H9 (cell line): ENCODE measurements at regions not wholly inside any gene's neighbourhood (a gene's known extent, or its start where the extent isn't known, plus 50 kb on each side); places are given as distances from the start of the nearest gene placed in this dataset.
"Not testable (repeated sequence)": the region's sequence is repeated elsewhere in the genome, so short reads cannot be mapped to it uniquely, and the experiment has no call there.

Experiments used
- DNase-seq: peaks from one replicate; pipeline ENCODE4 v3.0.0-alpha.2; 2017
- H2AFZ ChIP-seq: one replicate; pipeline ENCODE4 v1.6.1; 2013; ENCODE audit warnings: mild to moderate bottlenecking, low read length, control low read depth, moderate library complexity
- H2AK5ac ChIP-seq: 2 replicates; pipeline ENCODE4 v1.6.1; 2013; ENCODE audit warnings: low read length, control low read depth, mixed read lengths; ENCODE audit not compliant: insufficient read length
- H2BK120ac ChIP-seq: one replicate; pipeline ENCODE4 v1.6.1; 2013; ENCODE audit warnings: low read depth, mild to moderate bottlenecking, low read length, control low read depth, inconsistent platforms; ENCODE audit not compliant: poor library complexity, severe bottlenecking
- H2BK12ac ChIP-seq: 2 replicates; pipeline ENCODE4 v1.6.1; 2013; ENCODE audit warnings: low read length, control low read depth, mixed read lengths, low read depth; ENCODE audit not compliant: insufficient read length
- H2BK15ac ChIP-seq: 2 replicates; pipeline ENCODE4 v1.6.1; 2013; ENCODE audit warnings: low read depth, low read length, control low read depth
- H2BK20ac ChIP-seq: one replicate; pipeline ENCODE4 v1.6.1; 2013; ENCODE audit warnings: low read depth, mild to moderate bottlenecking, low read length, control low read depth, inconsistent platforms; ENCODE audit not compliant: poor library complexity, severe bottlenecking
- H2BK5ac ChIP-seq: 2 replicates; pipeline ENCODE4 v1.6.1; 2013; ENCODE audit warnings: low read length, control low read depth, mixed read lengths; ENCODE audit not compliant: insufficient read length
- H3K14ac ChIP-seq: 2 replicates; pipeline ENCODE4 v1.6.1; 2013; ENCODE audit warnings: low read length, control low read depth; ENCODE audit not compliant: insufficient read depth
- H3K18ac ChIP-seq: 2 replicates; pipeline ENCODE4 v1.6.1; 2013; ENCODE audit warnings: low read depth, mild to moderate bottlenecking, mixed read lengths, low read length, control low read depth; ENCODE audit not compliant: insufficient read length
- H3K23ac ChIP-seq: 2 replicates; pipeline ENCODE4 v1.6.1; 2013; ENCODE audit warnings: low read length, control low read depth, mixed read lengths, low read depth; ENCODE audit not compliant: insufficient read length
- H3K23me2 ChIP-seq: 2 replicates; pipeline ENCODE4 v1.6.1; 2013; ENCODE audit warnings: low read depth, mild to moderate bottlenecking, mixed read lengths, low read length, control low read depth; ENCODE audit not compliant: insufficient read length, poor library complexity, severe bottlenecking
- H3K27ac ChIP-seq: 2 replicates; pipeline ENCODE4 v1.5.1; 2013; ENCODE audit warnings: low read length, control low read depth, mixed read lengths, low read depth; ENCODE audit not compliant: insufficient read length
- H3K27me3 ChIP-seq: 2 replicates; pipeline ENCODE4 v1.6.1; 2013; ENCODE audit warnings: low read length, control low read depth, inconsistent platforms; ENCODE audit not compliant: insufficient read depth
- H3K4ac ChIP-seq: 2 replicates; pipeline ENCODE4 v1.6.1; 2013; ENCODE audit warnings: low read depth, mild to moderate bottlenecking, control low read depth, inconsistent platforms, low read length, moderate library complexity
- H3K4me1 ChIP-seq: 2 replicates; pipeline ENCODE4 v1.6.1; 2013; ENCODE audit warnings: low read length, control low read depth, inconsistent platforms; ENCODE audit not compliant: insufficient read depth
- H3K4me2 ChIP-seq: 2 replicates; pipeline ENCODE4 v1.6.1; 2013; ENCODE audit warnings: low read length, control low read depth, mixed read lengths; ENCODE audit not compliant: insufficient read length, insufficient read depth
- H3K56ac ChIP-seq: 2 replicates; pipeline ENCODE4 v1.6.1; 2013; ENCODE audit warnings: low read depth, mild to moderate bottlenecking, mixed read lengths, low read length, control low read depth; ENCODE audit not compliant: insufficient read length
- H3K79me1 ChIP-seq: 2 replicates; pipeline ENCODE4 v1.6.1; 2013; ENCODE audit warnings: low read depth, mild to moderate bottlenecking, moderate library complexity, low read length, control low read depth, inconsistent platforms; ENCODE audit not compliant: insufficient read depth, poor library complexity, severe bottlenecking
- H3K79me2 ChIP-seq: 2 replicates; pipeline ENCODE4 v1.6.1; 2013; ENCODE audit warnings: low read length, control low read depth, inconsistent platforms; ENCODE audit not compliant: insufficient read depth
- H3K9ac ChIP-seq: 2 replicates; pipeline ENCODE4 v1.6.1; 2013; ENCODE audit warnings: low read length, control low read depth, mixed read lengths; ENCODE audit not compliant: insufficient read length; ENCODE audit errors: extremely low read depth
- H3K9me3 ChIP-seq: one replicate; pipeline ENCODE4 v1.6.1; 2013; ENCODE audit warnings: low read depth, low read length, inconsistent platforms; ENCODE audit not compliant: control insufficient read depth
- H3T11ph ChIP-seq: one replicate; pipeline ENCODE4 v1.6.1; 2013; ENCODE audit warnings: mild to moderate bottlenecking, low read length, control low read depth, inconsistent platforms
- H4K20me1 ChIP-seq: one replicate; pipeline ENCODE4 v1.6.1; 2013; ENCODE audit not compliant: control insufficient read depth, insufficient read length, insufficient read depth
- H4K5ac ChIP-seq: 2 replicates; pipeline ENCODE4 v1.6.1; 2013; ENCODE audit warnings: low read depth, mild to moderate bottlenecking, mixed read lengths, low read length, control low read depth; ENCODE audit not compliant: insufficient read length
- H4K8ac ChIP-seq: replicated peaks from 2 replicates; pipeline ENCODE4 v1.6.1; 2013; ENCODE audit warnings: low read length, control low read depth, mixed read lengths, low read depth; ENCODE audit not compliant: insufficient read length
- H4K91ac ChIP-seq: 2 replicates; pipeline ENCODE4 v1.6.1; 2013; ENCODE audit warnings: low read depth, mild to moderate bottlenecking, moderate library complexity, mixed read lengths, low read length, control low read depth; ENCODE audit not compliant: insufficient read length
- H3K27ac Mint-ChIP-seq, 3 experiments: 2 replicates in 2 of 3; 3 replicates in 1 of 3; pipeline ENCODE4 v1.8.0; 2020 to 2021; ENCODE audit warnings: mixed read lengths in 3 of 3, mild to moderate bottlenecking in 1 of 3, moderate library complexity in 1 of 3
- H3K27me3 Mint-ChIP-seq: 2 replicates; pipeline ENCODE4 v1.8.0; 2021; ENCODE audit warnings: low read depth, mild to moderate bottlenecking, moderate library complexity, mixed read lengths
- H3K36me3 Mint-ChIP-seq, 3 experiments: 2 replicates in 2 of 3; 3 replicates in 1 of 3; pipeline ENCODE4 v1.8.0; 2020 to 2021; ENCODE audit warnings: low read depth in 3 of 3, mixed read lengths in 3 of 3; ENCODE audit not compliant: insufficient read depth in 1 of 3
- H3K4me1 Mint-ChIP-seq, 2 experiments: 2 replicates each; pipeline ENCODE4 v1.8.0; 2020; ENCODE audit warnings: mixed read lengths in 2 of 2
- H3K4me3 Mint-ChIP-seq, 2 experiments: 2 replicates in 1 of 2; 3 replicates in 1 of 2; pipeline ENCODE4 v1.8.0; 2020 to 2021; ENCODE audit warnings: mild to moderate bottlenecking in 2 of 2, mixed read lengths in 2 of 2, moderate library complexity in 1 of 2
- H3K9me3 Mint-ChIP-seq, 2 experiments: 2 replicates in 1 of 2; 3 replicates in 1 of 2; pipeline ENCODE4 v1.8.0; 2020; ENCODE audit warnings: mild to moderate bottlenecking in 2 of 2, mixed read lengths in 2 of 2, moderate library complexity in 1 of 2
- WGBS: extraction: QIAGEN DNeasy Blood & Tissue Kit; methylation state at CpG from one replicate; pipeline ENCODE4 v1.1.7; 2013; ENCODE audit warnings: missing lambda C conversion rate, low lambda C conversion rate, mixed read lengths; ENCODE audit not compliant: insufficient read length; ENCODE audit errors: extremely low coverage; 5-methylcytosine and 5-hydroxymethylcytosine counted together
- TF ChIP-seq, protein P1 (sequence below): fragments of 200-600 bp; sonication (generic); conservative IDR thresholded peaks from 3 replicates; pipeline ENCODE4 v1.8.0; 2021; ENCODE audit warnings: antibody characterized with exemption, mild to moderate bottlenecking

DNA sequence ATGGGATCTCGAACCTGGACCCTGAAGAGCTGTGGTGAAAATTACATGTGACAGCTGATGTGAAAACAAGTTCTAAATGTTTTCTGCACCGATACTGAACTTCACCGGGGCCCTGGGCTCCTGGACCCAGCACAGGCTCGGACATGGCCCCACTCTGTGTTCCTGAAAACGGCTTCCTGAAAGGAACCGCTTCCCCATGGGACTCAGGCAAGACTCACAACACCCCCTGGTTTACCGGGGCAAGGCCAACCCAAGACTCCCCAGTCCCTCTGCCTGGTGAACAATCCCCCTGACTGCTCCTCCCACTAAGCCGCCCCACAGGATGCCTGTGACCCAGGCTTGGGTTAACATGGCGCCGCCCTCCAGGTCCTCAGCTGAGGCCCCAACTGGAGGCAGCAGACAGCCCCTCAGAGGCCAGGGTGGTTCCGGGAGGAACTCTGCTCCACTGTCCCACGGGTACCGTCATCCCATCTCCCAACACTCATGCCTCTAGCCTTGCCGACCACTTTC, 124.5 kb upstream of the FOXD4L5 start:
- Histone ChIP-seq H3K79me2 (no peaks in the 10 kb centered on the region), H3K27ac (no peak overlapping the region), H2AFZ (no peak overlapping the region), H3K9ac (no peak overlapping the region), H3K79me1 (no peaks in the 10 kb centered on the region), H3K4ac (no peak overlapping the region), H3K23me2 (no peaks in the 10 kb centered on the region), H3K56ac (no peak overlapping the region), H2BK15ac (no peak overlapping the region), H3K9me3 (peaks cover 92% of the 10 kb centered on the region), H3K14ac (no peak overlapping the region), H3T11ph (no peak overlapping the region), H3K18ac (no peak overlapping the region), H4K91ac (no peak overlapping the region), H2BK20ac (no peak overlapping the region), H2BK12ac (no peak overlapping the region), H3K4me2 (no peak overlapping the region), H2AK5ac (no peak overlapping the region), H3K23ac (no peak overlapping the region), H2BK5ac (no peak overlapping the region), H4K8ac (no peak overlapping the region), H4K5ac (no peak overlapping the region), H3K4me1 (no peaks in the 10 kb centered on the region), H4K20me1 (no peaks in the 10 kb centered on the region), H3K27me3 (no peaks in the 10 kb centered on the region), H2BK120ac (no peak overlapping the region)
- Mint-ChIP-seq H3K4me3 (no peak overlapping the region), H3K27ac (no peak overlapping the region), H3K4me1 (no peaks in the 10 kb centered on the region), H3K27me3 (peaks cover 5% of the 10 kb centered on the region), H3K9me3 (peaks cover 84 to 93% of the 10 kb centered on the region in 2 experiments), H3K36me3 (peaks cover 16 to 49% (median 30%) of the 10 kb centered on the region in 3 experiments)
- DNase-seq, result no peak
- WGBS, result no CpG with 5 or more reads among the region's 14 CpGs
- TF ChIP-seq, protein P1, sequence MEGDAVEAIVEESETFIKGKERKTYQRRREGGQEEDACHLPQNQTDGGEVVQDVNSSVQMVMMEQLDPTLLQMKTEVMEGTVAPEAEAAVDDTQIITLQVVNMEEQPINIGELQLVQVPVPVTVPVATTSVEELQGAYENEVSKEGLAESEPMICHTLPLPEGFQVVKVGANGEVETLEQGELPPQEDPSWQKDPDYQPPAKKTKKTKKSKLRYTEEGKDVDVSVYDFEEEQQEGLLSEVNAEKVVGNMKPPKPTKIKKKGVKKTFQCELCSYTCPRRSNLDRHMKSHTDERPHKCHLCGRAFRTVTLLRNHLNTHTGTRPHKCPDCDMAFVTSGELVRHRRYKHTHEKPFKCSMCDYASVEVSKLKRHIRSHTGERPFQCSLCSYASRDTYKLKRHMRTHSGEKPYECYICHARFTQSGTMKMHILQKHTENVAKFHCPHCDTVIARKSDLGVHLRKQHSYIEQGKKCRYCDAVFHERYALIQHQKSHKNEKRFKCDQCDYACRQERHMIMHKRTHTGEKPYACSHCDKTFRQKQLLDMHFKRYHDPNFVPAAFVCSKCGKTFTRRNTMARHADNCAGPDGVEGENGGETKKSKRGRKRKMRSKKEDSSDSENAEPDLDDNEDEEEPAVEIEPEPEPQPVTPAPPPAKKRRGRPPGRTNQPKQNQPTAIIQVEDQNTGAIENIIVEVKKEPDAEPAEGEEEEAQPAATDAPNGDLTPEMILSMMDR, result no peak

DNA sequence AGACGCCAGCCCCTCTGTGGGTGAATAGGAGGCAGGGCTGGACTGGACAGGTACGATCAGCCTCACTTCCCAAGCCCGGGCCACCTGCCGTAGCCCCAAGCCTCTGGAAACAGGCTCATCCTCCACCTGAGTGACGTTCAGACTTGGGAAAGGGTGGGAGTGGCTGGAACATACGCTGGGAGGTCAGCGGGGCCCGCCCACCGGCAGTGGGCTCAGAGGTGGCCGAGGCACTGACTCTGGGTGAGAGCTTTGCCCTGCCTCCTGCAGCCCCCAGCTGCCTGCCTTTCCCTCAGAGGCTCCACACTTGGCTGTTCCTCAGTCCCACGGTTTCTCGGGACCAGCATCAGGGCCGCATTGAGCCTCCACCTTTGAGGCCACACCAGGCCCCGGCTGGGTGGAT, 123.8 kb upstream of the FOXD4L5 start:
- not testable (repeated sequence) for H2BK12ac ChIP-seq, H3K4ac ChIP-seq, H3K18ac ChIP-seq, H3K4me2 ChIP-seq, H2AK5ac ChIP-seq, H3K9ac ChIP-seq, H2BK15ac ChIP-seq, H3K4me1 Mint-ChIP-seq, H3T11ph ChIP-seq, H3K56ac ChIP-seq, H2AFZ ChIP-seq, H4K91ac ChIP-seq, DNase-seq, H3K14ac ChIP-seq, H3K23me2 ChIP-seq, H3K27ac Mint-ChIP-seq, H3K79me2 ChIP-seq, H4K8ac ChIP-seq, H4K5ac ChIP-seq, H3K27me3 ChIP-seq, H4K20me1 ChIP-seq, H2BK20ac ChIP-seq, H3K4me1 ChIP-seq, H3K23ac ChIP-seq, H3K4me3 Mint-ChIP-seq, H2BK5ac ChIP-seq, H2BK120ac ChIP-seq, H3K27me3 Mint-ChIP-seq, H3K79me1 ChIP-seq, H3K27ac ChIP-seq
- peaks cover 14 to 45% (median 28%) of the 10 kb centered on the region in 3 experiments; a peak in 6 of 7 replicates for H3K36me3 Mint-ChIP-seq
- WGBS, result no CpG with 5 or more reads among the region's 14 CpGs
- peaks cover 89% of the 10 kb centered on the region for H3K9me3 ChIP-seq
- peaks cover 83 to 89% of the 10 kb centered on the region in 2 experiments for H3K9me3 Mint-ChIP-seq
